Fibroblast of mammary gland (primary cell): ENCODE measurements at regions not wholly inside any gene's neighbourhood (a gene's known extent, or its start where the extent isn't known, plus 50 kb on each side); places are given as distances from the start of the nearest gene placed in this dataset.

Source experiments
- DNase-seq: peaks from one replicate; pipeline ENCODE4 v3.0.0-alpha.2; 2010; ENCODE audit warnings: low read depth
- H3K4me3 ChIP-seq: 2 replicates; pipeline ENCODE4 v1.5.1; 2011; ENCODE audit warnings: low read depth, mild to moderate bottlenecking, low read length, moderate library complexity; ENCODE audit not compliant: control insufficient read depth
- TF ChIP-seq, protein P1 (sequence below): conservative IDR thresholded peaks from 2 replicates; pipeline ENCODE4 v1.5.1; 2011; ENCODE audit warnings: low read depth, low read length, inconsistent platforms; ENCODE audit not compliant: control insufficient read depth, insufficient read depth

GRCh38 chr14:58825606-58826005, 187.8 kb downstream of the DACT1 start:
- TF ChIP-seq, protein P1, sequence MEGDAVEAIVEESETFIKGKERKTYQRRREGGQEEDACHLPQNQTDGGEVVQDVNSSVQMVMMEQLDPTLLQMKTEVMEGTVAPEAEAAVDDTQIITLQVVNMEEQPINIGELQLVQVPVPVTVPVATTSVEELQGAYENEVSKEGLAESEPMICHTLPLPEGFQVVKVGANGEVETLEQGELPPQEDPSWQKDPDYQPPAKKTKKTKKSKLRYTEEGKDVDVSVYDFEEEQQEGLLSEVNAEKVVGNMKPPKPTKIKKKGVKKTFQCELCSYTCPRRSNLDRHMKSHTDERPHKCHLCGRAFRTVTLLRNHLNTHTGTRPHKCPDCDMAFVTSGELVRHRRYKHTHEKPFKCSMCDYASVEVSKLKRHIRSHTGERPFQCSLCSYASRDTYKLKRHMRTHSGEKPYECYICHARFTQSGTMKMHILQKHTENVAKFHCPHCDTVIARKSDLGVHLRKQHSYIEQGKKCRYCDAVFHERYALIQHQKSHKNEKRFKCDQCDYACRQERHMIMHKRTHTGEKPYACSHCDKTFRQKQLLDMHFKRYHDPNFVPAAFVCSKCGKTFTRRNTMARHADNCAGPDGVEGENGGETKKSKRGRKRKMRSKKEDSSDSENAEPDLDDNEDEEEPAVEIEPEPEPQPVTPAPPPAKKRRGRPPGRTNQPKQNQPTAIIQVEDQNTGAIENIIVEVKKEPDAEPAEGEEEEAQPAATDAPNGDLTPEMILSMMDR: no peak
- no peak overlapping the region for H3K4me3 ChIP-seq
- no peak for DNase-seq

DNA sequence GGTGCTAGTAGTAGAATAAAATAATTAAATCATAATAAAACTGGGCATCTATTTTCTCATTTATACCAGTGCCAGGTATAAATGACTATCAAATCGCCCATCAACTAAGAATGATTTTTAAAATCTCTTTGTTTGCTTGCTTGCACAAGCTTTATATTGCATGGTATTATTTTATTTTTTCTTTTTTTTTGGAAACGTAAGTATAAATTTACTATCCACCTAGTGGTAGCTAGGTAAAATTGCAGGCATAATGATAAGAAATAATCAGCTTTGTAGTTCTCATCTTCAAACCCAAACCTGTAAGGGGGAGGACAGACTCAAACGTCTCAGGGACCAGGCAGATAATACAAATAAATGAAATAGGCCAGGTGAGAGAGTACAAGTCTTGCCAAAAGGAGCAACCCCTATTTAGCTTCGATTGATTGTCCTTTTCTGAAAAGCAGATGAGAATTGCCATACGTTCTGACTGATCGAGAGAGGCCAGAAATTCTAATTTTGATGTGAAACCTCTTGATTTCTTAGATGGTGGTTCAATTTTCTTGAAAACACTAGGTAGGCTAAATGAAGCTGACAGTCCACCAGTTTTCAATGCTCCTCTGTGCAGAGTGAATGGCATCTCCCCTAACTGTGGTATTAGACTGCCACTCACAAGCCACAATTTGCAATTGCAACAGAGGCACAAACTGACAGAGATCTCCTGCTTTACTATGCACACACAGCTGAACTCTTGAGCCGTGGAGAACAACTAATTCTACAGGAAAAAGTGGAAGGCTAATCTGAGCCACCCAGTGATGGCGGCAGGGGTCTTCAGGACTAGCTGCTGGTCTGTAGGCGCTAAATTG, 189.3 kb downstream of the DACT1 start:
- TF ChIP-seq, protein P1: peak; percentile 26
- H3K4me3 ChIP-seq: no peak overlapping the region
- peak; percentile 6 for DNase-seq

DNA sequence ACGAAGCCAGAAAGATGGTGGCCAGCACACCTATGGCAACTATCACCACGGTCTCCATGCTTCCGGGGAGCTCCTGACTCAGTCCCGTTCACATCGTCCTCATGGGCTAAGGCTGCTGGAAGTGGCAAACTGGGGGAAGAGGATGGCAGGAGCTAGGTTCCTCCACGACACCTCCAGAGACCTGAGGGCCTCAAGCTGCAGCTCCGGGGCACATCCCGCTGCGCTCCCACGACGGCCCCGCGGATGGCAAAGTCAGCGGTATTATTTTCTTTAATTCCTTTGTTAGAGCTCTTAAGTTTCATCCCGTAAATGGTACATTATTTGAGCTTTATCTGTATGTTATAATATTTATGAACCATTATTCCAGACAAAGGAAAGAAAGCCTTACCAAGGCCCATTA, 190.5 kb downstream of the DACT1 start:
- no peak for DNase-seq
- H3K4me3 ChIP-seq: no peak overlapping the region
- TF ChIP-seq, protein P1: no peak

DNA sequence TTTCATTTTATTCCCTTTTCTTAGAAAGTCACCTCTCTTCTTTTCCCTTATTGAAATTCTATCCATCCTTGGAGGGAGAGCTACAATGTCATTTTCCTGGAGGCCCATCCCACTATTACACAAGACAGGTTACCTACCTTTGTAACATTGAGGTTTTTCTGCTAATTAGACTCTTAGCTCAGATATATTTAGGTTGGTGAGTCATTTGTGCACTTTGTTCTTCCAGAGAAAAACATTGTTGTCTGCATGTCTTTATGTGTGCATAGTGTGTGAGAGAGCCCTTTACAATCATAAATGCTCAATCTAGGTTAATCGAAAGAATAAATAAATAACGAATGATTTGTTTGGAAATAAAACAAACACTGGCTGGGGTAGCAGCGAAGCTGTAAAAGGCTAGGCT, 191.8 kb downstream of the DACT1 start:
- no peak overlapping the region for H3K4me3 ChIP-seq
- TF ChIP-seq, protein P1: no peak
- DNase-seq: no peak

GRCh38 chr14:58830121-58830520, 192.4 kb downstream of the DACT1 start:
- TF ChIP-seq, protein P1: no peak
- no peak overlapping the region for H3K4me3 ChIP-seq
- no peak for DNase-seq

GRCh38 chr14:58832095-58832521, 194.3 kb downstream of the DACT1 start:
- DNase-seq: no peak
- TF ChIP-seq, protein P1: no peak
- no peak overlapping the region for H3K4me3 ChIP-seq
